Lower lobe of right lung (tissue), 2 donors: ENCODE measurements at regions not wholly inside any gene's neighbourhood (a gene's known extent, or its start where the extent isn't known, plus 50 kb on each side); places are given as distances from the start of the nearest gene placed in this dataset.

Source experiments
- ATAC-seq, 2 donors: fragments of 200-7000 bp; cut with Tn5 transposase; one replicate each; pipeline ENCODE4 v1.9.1; 2020 to 2022; ENCODE audit warnings: mild to moderate bottlenecking in 2 of 2, moderate library complexity in 2 of 2
- DNase-seq: peaks from one replicate; pipeline ENCODE4 v3.0.0-alpha.2; 2020
- H3K27ac ChIP-seq: fragments of 200-600 bp; one replicate; pipeline ENCODE4 v1.8.0; 2022
- H3K27me3 ChIP-seq: fragments of 200-600 bp; one replicate; pipeline ENCODE4 v1.8.0; 2022; ENCODE audit warnings: low read depth
- H3K36me3 ChIP-seq: fragments of 200-600 bp; one replicate; pipeline ENCODE4 v1.8.0; 2022; ENCODE audit warnings: mild to moderate bottlenecking
- H3K4me1 ChIP-seq: fragments of 200-600 bp; one replicate; pipeline ENCODE4 v1.8.0; 2022
- H3K4me3 ChIP-seq: fragments of 200-600 bp; one replicate; pipeline ENCODE4 v1.8.0; 2022; ENCODE audit warnings: mild to moderate bottlenecking
- H3K9me3 ChIP-seq: fragments of 200-600 bp; one replicate; pipeline ENCODE4 v1.8.0; 2022
- intact Hi-C: fragments of 100-400 bp; cut with DNase I; formaldehyde crosslinking; loops from one replicate; pipeline ENCODE4 v1.11.0; 2022
- TF ChIP-seq, protein P1 (sequence below): fragments of 200-600 bp; IDR thresholded peaks from one replicate; pipeline ENCODE4 v1.8.0; 2022; ENCODE audit warnings: antibody characterized with exemption, mild to moderate bottlenecking
- donor health status: DM: no; HTN: yes; CAD: no; lungs with severe emphysema.

- Histone ChIP-seq H3K9me3 (no peaks in the 10 kb centered on the region), H3K27me3 (no peaks in the 10 kb centered on the region), H3K4me1 (peaks cover 5% of the 10 kb centered on the region), H3K4me3 (no peak overlapping the region), H3K27ac (no peak overlapping the region), H3K36me3 (no peaks in the 10 kb centered on the region)
- DNase-seq (no peak), ATAC-seq (no peak)
- TF ChIP-seq, protein P1, sequence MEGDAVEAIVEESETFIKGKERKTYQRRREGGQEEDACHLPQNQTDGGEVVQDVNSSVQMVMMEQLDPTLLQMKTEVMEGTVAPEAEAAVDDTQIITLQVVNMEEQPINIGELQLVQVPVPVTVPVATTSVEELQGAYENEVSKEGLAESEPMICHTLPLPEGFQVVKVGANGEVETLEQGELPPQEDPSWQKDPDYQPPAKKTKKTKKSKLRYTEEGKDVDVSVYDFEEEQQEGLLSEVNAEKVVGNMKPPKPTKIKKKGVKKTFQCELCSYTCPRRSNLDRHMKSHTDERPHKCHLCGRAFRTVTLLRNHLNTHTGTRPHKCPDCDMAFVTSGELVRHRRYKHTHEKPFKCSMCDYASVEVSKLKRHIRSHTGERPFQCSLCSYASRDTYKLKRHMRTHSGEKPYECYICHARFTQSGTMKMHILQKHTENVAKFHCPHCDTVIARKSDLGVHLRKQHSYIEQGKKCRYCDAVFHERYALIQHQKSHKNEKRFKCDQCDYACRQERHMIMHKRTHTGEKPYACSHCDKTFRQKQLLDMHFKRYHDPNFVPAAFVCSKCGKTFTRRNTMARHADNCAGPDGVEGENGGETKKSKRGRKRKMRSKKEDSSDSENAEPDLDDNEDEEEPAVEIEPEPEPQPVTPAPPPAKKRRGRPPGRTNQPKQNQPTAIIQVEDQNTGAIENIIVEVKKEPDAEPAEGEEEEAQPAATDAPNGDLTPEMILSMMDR = no peak
- intact Hi-C loops = no loop called here
Observed at GRCh38 chr12:116411977-116412376, 134.5 kb upstream of the MED13L start.

GRCh38 chr12:116414891-116415290 lies 137.4 kb upstream of the MED13L start:
- H3K4me1 ChIP-seq = no peaks in the 10 kb centered on the region
- no peak for DNase-seq
- no peaks in the 10 kb centered on the region for H3K9me3 ChIP-seq
- H3K4me3 ChIP-seq = no peak overlapping the region
- ATAC-seq = no peak
- no peaks in the 10 kb centered on the region for H3K27me3 ChIP-seq
- no peaks in the 10 kb centered on the region for H3K36me3 ChIP-seq
- TF ChIP-seq, protein P1 = no peak
- intact Hi-C loops = no loop called here
- H3K27ac ChIP-seq = no peak overlapping the region

DNA sequence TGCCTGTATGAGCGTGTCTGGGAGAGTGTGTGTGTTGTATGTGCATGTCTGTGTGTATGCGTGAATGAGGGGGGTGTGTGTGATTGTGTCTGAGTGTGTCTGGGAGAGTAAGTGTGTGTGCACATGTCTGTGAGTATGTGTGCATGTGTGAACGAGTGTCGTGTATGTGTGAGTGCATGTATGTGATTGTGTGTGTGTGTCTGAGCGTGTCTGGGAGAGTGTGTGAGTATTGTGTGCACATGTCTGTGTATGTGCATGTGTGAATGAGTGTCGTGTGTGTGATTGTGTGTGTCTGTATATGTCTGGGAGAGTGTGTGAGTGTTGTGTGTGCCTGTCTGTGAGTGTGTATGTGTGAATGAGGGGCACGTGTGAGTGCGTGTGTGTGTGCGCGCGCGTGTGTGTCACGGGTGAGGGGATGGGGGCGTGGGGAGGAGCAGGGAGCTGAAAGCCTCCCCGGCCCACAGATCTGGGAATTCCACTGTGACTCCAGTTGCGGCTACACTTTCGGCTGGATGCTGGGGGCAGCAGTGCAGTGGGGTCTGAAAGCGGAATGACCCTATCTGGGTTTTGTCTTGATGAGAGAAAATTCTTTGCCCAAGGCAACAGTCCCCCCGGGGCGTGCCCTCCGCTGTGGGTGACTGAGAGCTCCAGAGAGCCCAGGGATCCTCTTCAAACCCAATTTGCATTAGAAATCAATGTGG lies 138.1 kb upstream of the MED13L start:
- Histone ChIP-seq H3K4me3 (no peak overlapping the region), H3K9me3 (no peaks in the 10 kb centered on the region), H3K36me3 (no peaks in the 10 kb centered on the region), H3K27ac (no peak overlapping the region), H3K4me1 (no peaks in the 10 kb centered on the region), H3K27me3 (no peaks in the 10 kb centered on the region)
- no peak for ATAC-seq
- intact Hi-C loops = no loop called here
- TF ChIP-seq, protein P1 = no peak
- DNase-seq = no peak

DNA sequence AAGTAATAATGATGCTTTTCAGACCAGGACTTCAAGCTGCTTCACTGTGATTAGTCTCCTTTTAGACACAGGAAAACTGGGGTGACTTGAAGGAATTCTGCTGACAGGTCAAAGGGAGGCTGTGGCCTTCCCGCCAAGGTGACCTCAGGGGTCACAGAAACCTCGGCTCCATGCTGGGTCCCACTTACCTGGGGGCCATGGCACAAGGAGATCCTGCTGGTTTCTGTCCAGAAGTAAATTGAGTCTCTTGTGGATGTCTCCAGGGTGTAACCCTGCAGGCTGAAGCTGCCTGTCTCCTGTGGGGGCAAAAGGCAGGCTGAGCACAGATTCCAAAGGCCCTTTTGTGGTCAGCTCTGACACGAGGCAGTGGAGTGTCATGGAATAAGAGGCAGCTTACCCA lies 138.7 kb upstream of the MED13L start:
- intact Hi-C loops = no loop called here
- ATAC-seq = no peak

DNA sequence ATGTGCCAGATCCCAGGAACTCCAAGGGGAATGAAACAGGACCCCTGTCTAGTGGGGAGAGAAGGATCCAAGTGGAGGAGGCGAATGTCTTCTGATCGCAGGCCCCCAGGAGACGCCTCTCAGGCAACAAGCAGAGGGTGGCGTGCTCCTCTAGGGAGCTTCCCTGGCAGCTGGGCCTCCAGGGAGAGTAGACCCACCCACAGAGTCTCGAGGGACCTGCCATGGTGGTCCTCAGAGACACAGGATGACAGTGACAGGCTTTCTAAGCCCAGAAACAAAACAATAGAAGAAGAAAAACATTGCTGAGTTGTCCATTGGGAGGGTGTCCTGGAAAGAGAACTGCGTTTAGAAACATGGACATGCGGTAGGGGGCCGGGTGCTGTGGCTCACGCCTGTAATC lies 140.6 kb upstream of the MAP1LC3B2 start:
- DNase-seq = no peak
- no peaks in the 10 kb centered on the region for H3K4me1 ChIP-seq
- TF ChIP-seq, protein P1 = no peak
- no peak overlapping the region for H3K4me3 ChIP-seq
- no peak overlapping the region for H3K27ac ChIP-seq
- intact Hi-C loops = no loop called here
- peaks cover 6% of the 10 kb centered on the region for H3K9me3 ChIP-seq
- no peaks in the 10 kb centered on the region for H3K27me3 ChIP-seq
- ATAC-seq = no peak
- no peaks in the 10 kb centered on the region for H3K36me3 ChIP-seq

More for the DNA sequence above, 138.7 kb upstream of the MED13L start:
- H3K27me3 ChIP-seq = no peaks in the 10 kb centered on the region
- H3K4me1 ChIP-seq = no peaks in the 10 kb centered on the region
- H3K36me3 ChIP-seq = no peaks in the 10 kb centered on the region
- TF ChIP-seq, protein P1 = no peak
- no peak for DNase-seq
- no peak overlapping the region for H3K4me3 ChIP-seq
- H3K9me3 ChIP-seq = no peaks in the 10 kb centered on the region
- H3K27ac ChIP-seq = no peak overlapping the region
